Left ventricle myocardium inferior (tissue), 1 donor: ENCODE measurements at regions not wholly inside any gene's neighbourhood (a gene's known extent, or its start where the extent isn't known, plus 50 kb on each side); places are given as distances from the start of the nearest gene placed in this dataset.
A peak's percentile ranks its signal among the peaks of the same experiment; 100 is the strongest.

Experiments
- DNase-seq: peaks from one replicate; pipeline ENCODE4 v3.0.0-alpha.2; 2020
- H3K27ac ChIP-seq: fragments of 200-600 bp; replicated peaks from 2 replicates; pipeline ENCODE4 v1.8.0; 2021
- H3K27me3 ChIP-seq: fragments of 200-600 bp; 2 replicates; pipeline ENCODE4 v1.8.0; 2021; ENCODE audit warnings: low read depth
- H3K36me3 ChIP-seq: fragments of 200-600 bp; 2 replicates; pipeline ENCODE4 v1.8.0; 2021
- H3K4me1 ChIP-seq: fragments of 200-600 bp; 2 replicates; pipeline ENCODE4 v1.8.0; 2021
- H3K4me3 ChIP-seq: fragments of 200-600 bp; 2 replicates; pipeline ENCODE4 v1.8.0; 2021; ENCODE audit warnings: mild to moderate bottlenecking, moderate library complexity
- H3K9me3 ChIP-seq: fragments of 200-600 bp; replicated peaks from 2 replicates; pipeline ENCODE4 v1.8.0; 2021
- CTCF ChIP-seq: fragments of 200-600 bp; IDR thresholded peaks from 2 replicates; pipeline ENCODE4 v1.8.0; 2021; ENCODE audit warnings: antibody characterized with exemption, mild to moderate bottlenecking, borderline replicate concordance
- intact Hi-C: fragments of 100-400 bp; cut with micrococcal nuclease; formaldehyde crosslinking; loops from one replicate; pipeline ENCODE4 v1.11.0; 2022
- donor health status: DM: no; HTN: yes; CAD: no; lungs with severe emphysema.

- intact Hi-C loops: no loop called here
- Histone ChIP-seq H3K36me3 (no peaks in the 10 kb centered on the region), H3K4me1 (peaks cover 3% of the 10 kb centered on the region), H3K27ac (no peak overlapping the region), H3K9me3 (peaks cover 11% of the 10 kb centered on the region), H3K27me3 (no peaks in the 10 kb centered on the region), H3K4me3 (no peak overlapping the region)
- no peak for TF ChIP-seq CTCF
- DNase-seq: no peak
These were observed 57.9 kb upstream of the MAF start for GRCh38 chr16:79658301-79659033.

- TF ChIP-seq CTCF: no peak
- DNase-seq: no peak
- Histone ChIP-seq H3K27me3 (no peaks in the 10 kb centered on the region), H3K4me3 (no peak overlapping the region), H3K9me3 (peaks cover 7% of the 10 kb centered on the region), H3K4me1 (peaks cover 6% of the 10 kb centered on the region), H3K27ac (no peak overlapping the region), H3K36me3 (no peaks in the 10 kb centered on the region)
- intact Hi-C loops: no loop called here
These were observed 56.1 kb upstream of the MAF start for GRCh38 chr16:79656553-79657115.

- peak; percentile 67 for DNase-seq
- intact Hi-C loops: no loop called here
- no peak overlapping the region for H3K27ac ChIP-seq
- no peaks in the 10 kb centered on the region for H3K27me3 ChIP-seq
- no peaks in the 10 kb centered on the region for H3K36me3 ChIP-seq
- H3K4me3 ChIP-seq: no peak overlapping the region
- no peak for TF ChIP-seq CTCF
- H3K4me1 ChIP-seq: peaks cover 6% of the 10 kb centered on the region
- H3K9me3 ChIP-seq: no peaks in the 10 kb centered on the region
These were observed 52.9 kb upstream of the MAF start for GRCh38 chr16:79653373-79653891.

- H3K27me3 ChIP-seq: no peaks in the 10 kb centered on the region
- H3K36me3 ChIP-seq: no peaks in the 10 kb centered on the region
- H3K27ac ChIP-seq: no peak overlapping the region
- peak; percentile 28 for DNase-seq
- no peaks in the 10 kb centered on the region for H3K9me3 ChIP-seq
- no peak for TF ChIP-seq CTCF
- intact Hi-C loops: no loop called here
- H3K4me1 ChIP-seq: peaks cover 6% of the 10 kb centered on the region
- H3K4me3 ChIP-seq: no peak overlapping the region
These were observed 50.8 kb upstream of the MAF start for GRCh38 chr16:79651363-79651762.
